ACC112 (cell line): ENCODE measurements at regions not wholly inside any gene's neighbourhood (a gene's known extent, or its start where the extent isn't known, plus 50 kb on each side); places are given as distances from the start of the nearest gene placed in this dataset.

ENCODE experiments used
- H2AFZ ChIP-seq: fragments of 200-600 bp; sonication (generic); one replicate; pipeline ENCODE4 v1.6.0; 2017; ENCODE audit warnings: antibody characterized with exemption, low read length; ENCODE audit not compliant: unreplicated experiment
- H3K27ac ChIP-seq: fragments of 200-600 bp; sonication (generic); 2 replicates; pipeline ENCODE4 v1.5.1; 2014; ENCODE audit warnings: low read depth, mild to moderate bottlenecking, antibody characterized with exemption, low read length, moderate library complexity
- H3K27me3 ChIP-seq: fragments of 200-600 bp; sonication (generic); 2 replicates; pipeline ENCODE4 v1.6.1; 2014; ENCODE audit warnings: mild to moderate bottlenecking, antibody characterized with exemption, low read length, moderate library complexity, mixed read lengths; ENCODE audit not compliant: insufficient read depth
- H3K36me3 ChIP-seq: fragments of 200-600 bp; sonication (generic); 2 replicates; pipeline ENCODE4 v1.6.1; 2016; ENCODE audit warnings: mild to moderate bottlenecking, antibody characterized with exemption, low read length, moderate library complexity, mixed read lengths; ENCODE audit not compliant: insufficient read depth
- H3K4me1 ChIP-seq: fragments of 200-600 bp; sonication (generic); one replicate; pipeline ENCODE4 v1.6.1; 2016; ENCODE audit warnings: low read length, mixed read lengths; ENCODE audit not compliant: insufficient read depth, unreplicated experiment, control insufficient read depth
- H3K4me3 ChIP-seq: fragments of 200-600 bp; sonication (generic); 2 replicates; pipeline ENCODE4 v1.5.1; 2014; ENCODE audit warnings: mild to moderate bottlenecking, low read depth, low read length
- H3K79me2 ChIP-seq: fragments of 200-600 bp; sonication (generic); one replicate; pipeline ENCODE4 v1.6.0; 2016; ENCODE audit warnings: low read length; ENCODE audit not compliant: control insufficient read depth, unreplicated experiment, insufficient read depth

GRCh38 chr15:47529241-47529640 lies 188.1 kb upstream of the SEMA6D start:
- 0 out of 2 replicates have a peak, but pooled peaks cover 4% of the 10 kb centered on the region for H3K27me3 ChIP-seq
- no peak overlapping the region for H3K27ac ChIP-seq
- no peaks in the 10 kb centered on the region for H3K79me2 ChIP-seq
- H3K4me3 ChIP-seq, result no peak overlapping the region
- no peaks in the 10 kb centered on the region for H3K4me1 ChIP-seq
- no peaks in the 10 kb centered on the region for H3K36me3 ChIP-seq
- no peak overlapping the region for H2AFZ ChIP-seq

- Histone ChIP-seq H3K36me3 (no peaks in the 10 kb centered on the region), H3K27me3 (peaks cover 30% of the 10 kb centered on the region), H2AFZ (no peak overlapping the region), H3K4me1 (no peaks in the 10 kb centered on the region), H3K4me3 (no peak overlapping the region), H3K27ac (no peak overlapping the region), H3K79me2 (no peaks in the 10 kb centered on the region)
Measured at GRCh38 chr15:47534673-47535072, 182.6 kb upstream of the SEMA6D start.

- H3K36me3 ChIP-seq, result no peaks in the 10 kb centered on the region
- no peaks in the 10 kb centered on the region for H3K4me1 ChIP-seq
- H2AFZ ChIP-seq, result no peak overlapping the region
- no peak overlapping the region for H3K4me3 ChIP-seq
- peaks cover 42% of the 10 kb centered on the region for H3K27me3 ChIP-seq
- H3K79me2 ChIP-seq, result no peaks in the 10 kb centered on the region
- no peak overlapping the region for H3K27ac ChIP-seq
Measured at GRCh38 chr15:47541562-47541961, 175.7 kb upstream of the SEMA6D start.

GRCh38 chr15:47542312-47542989 lies 174.9 kb upstream of the SEMA6D start:
- H3K79me2 ChIP-seq, result no peaks in the 10 kb centered on the region
- H3K27me3 ChIP-seq, result peaks cover 36% of the 10 kb centered on the region
- no peak overlapping the region for H2AFZ ChIP-seq
- no peak overlapping the region for H3K27ac ChIP-seq
- no peaks in the 10 kb centered on the region for H3K36me3 ChIP-seq
- no peaks in the 10 kb centered on the region for H3K4me1 ChIP-seq
- H3K4me3 ChIP-seq, result no peak overlapping the region

- Histone ChIP-seq H3K4me1 (no peaks in the 10 kb centered on the region), H3K36me3 (no peaks in the 10 kb centered on the region), H3K27ac (no peak overlapping the region), H2AFZ (no peak overlapping the region), H3K27me3 (no peaks in the 10 kb centered on the region), H3K4me3 (no peak overlapping the region), H3K79me2 (no peaks in the 10 kb centered on the region)
Measured at GRCh38 chr15:47548231-47548630, 169.1 kb upstream of the SEMA6D start.

- Histone ChIP-seq H3K79me2 (no peaks in the 10 kb centered on the region), H3K4me1 (no peaks in the 10 kb centered on the region), H3K27me3 (no peaks in the 10 kb centered on the region), H2AFZ (no peak overlapping the region), H3K27ac (no peak overlapping the region), H3K4me3 (no peak overlapping the region), H3K36me3 (no peaks in the 10 kb centered on the region)
Measured at GRCh38 chr15:47548986-47549385, 168.3 kb upstream of the SEMA6D start.

GRCh38 chr15:47551079-47551478 lies 166.2 kb upstream of the SEMA6D start:
- H2AFZ ChIP-seq, result no peak overlapping the region
- no peaks in the 10 kb centered on the region for H3K36me3 ChIP-seq
- H3K79me2 ChIP-seq, result no peaks in the 10 kb centered on the region
- no peaks in the 10 kb centered on the region for H3K27me3 ChIP-seq
- H3K4me3 ChIP-seq, result no peak overlapping the region
- H3K27ac ChIP-seq, result no peak overlapping the region
- no peaks in the 10 kb centered on the region for H3K4me1 ChIP-seq

GRCh38 chr15:47551546-47551945 lies 165.8 kb upstream of the SEMA6D start:
- Histone ChIP-seq H2AFZ (no peak overlapping the region), H3K4me3 (no peak overlapping the region), H3K27me3 (no peaks in the 10 kb centered on the region), H3K36me3 (no peaks in the 10 kb centered on the region), H3K79me2 (no peaks in the 10 kb centered on the region), H3K4me1 (no peaks in the 10 kb centered on the region), H3K27ac (no peak overlapping the region)

- no peak overlapping the region for H2AFZ ChIP-seq
- H3K27me3 ChIP-seq, result no peaks in the 10 kb centered on the region
- no peak overlapping the region for H3K27ac ChIP-seq
- H3K4me1 ChIP-seq, result no peaks in the 10 kb centered on the region
- H3K79me2 ChIP-seq, result no peaks in the 10 kb centered on the region
- no peak overlapping the region for H3K4me3 ChIP-seq
- H3K36me3 ChIP-seq, result no peaks in the 10 kb centered on the region
Measured at GRCh38 chr15:47552978-47553608, 164.2 kb upstream of the SEMA6D start.

- H3K4me1 ChIP-seq, result no peaks in the 10 kb centered on the region
- H3K27ac ChIP-seq, result no peak overlapping the region
- no peaks in the 10 kb centered on the region for H3K36me3 ChIP-seq
- H3K27me3 ChIP-seq, result no peaks in the 10 kb centered on the region
- no peak overlapping the region for H3K4me3 ChIP-seq
- H2AFZ ChIP-seq, result no peak overlapping the region
- H3K79me2 ChIP-seq, result no peaks in the 10 kb centered on the region
Measured at GRCh38 chr15:47553947-47554346, 163.4 kb upstream of the SEMA6D start.

- Histone ChIP-seq H3K27me3 (no peaks in the 10 kb centered on the region), H3K4me1 (no peaks in the 10 kb centered on the region), H2AFZ (no peak overlapping the region), H3K36me3 (no peaks in the 10 kb centered on the region), H3K27ac (no peak overlapping the region), H3K79me2 (no peaks in the 10 kb centered on the region), H3K4me3 (no peak overlapping the region)
Measured at GRCh38 chr15:47561102-47561501, 156.2 kb upstream of the SEMA6D start.
